Neutrophil (primary cell): ENCODE measurements at regions not wholly inside any gene's neighbourhood (a gene's known extent, or its start where the extent isn't known, plus 50 kb on each side); places are given as distances from the start of the nearest gene placed in this dataset.

Source experiments
- H3K27ac ChIP-seq: fragments of 200-600 bp; sonication (generic); 2 replicates; pipeline ENCODE4 v1.5.1; 2016; ENCODE audit warnings: mild to moderate bottlenecking, moderate library complexity
- H3K27me3 ChIP-seq: fragments of 200-600 bp; sonication (generic); 2 replicates; pipeline ENCODE4 v1.6.0; 2016; ENCODE audit warnings: mild to moderate bottlenecking
- H3K36me3 ChIP-seq: fragments of 200-600 bp; sonication (generic); 2 replicates; pipeline ENCODE4 v1.5.1; 2017
- H3K4me1 ChIP-seq, 2 experiments: fragments of 200-600 bp in 1 of 2; sonication (generic) in 1 of 2; 1 replicate in 1 of 2; 2 replicates in 1 of 2; pipeline versions ENCODE4 v1.5.1 to v1.6.1; 2013 to 2016; ENCODE audit warnings: low read depth in 1 of 2, low read length in 1 of 2, mild to moderate bottlenecking in 1 of 2, moderate library complexity in 1 of 2; ENCODE audit not compliant: control insufficient read depth in 1 of 2, insufficient read depth in 1 of 2
- H3K4me3 ChIP-seq, 2 experiments: fragments of 200-600 bp in 1 of 2; sonication (generic) in 1 of 2; 1 replicate in 1 of 2; 2 replicates in 1 of 2; pipeline ENCODE4 v1.5.1; 2013 to 2016; ENCODE audit warnings: low read depth in 1 of 2, low read length in 1 of 2, mild to moderate bottlenecking in 1 of 2, moderate library complexity in 1 of 2
- H3K9me3 ChIP-seq: fragments of 200-600 bp; sonication (generic); 2 replicates; pipeline ENCODE4 v1.5.1; 2016
- TF ChIP-seq, protein P1 (sequence below): fragments of 200-600 bp; sonication (generic); IDR thresholded peaks from 2 replicates; pipeline ENCODE4 v1.5.1; 2016; ENCODE audit warnings: antibody characterized with exemption

DNA sequence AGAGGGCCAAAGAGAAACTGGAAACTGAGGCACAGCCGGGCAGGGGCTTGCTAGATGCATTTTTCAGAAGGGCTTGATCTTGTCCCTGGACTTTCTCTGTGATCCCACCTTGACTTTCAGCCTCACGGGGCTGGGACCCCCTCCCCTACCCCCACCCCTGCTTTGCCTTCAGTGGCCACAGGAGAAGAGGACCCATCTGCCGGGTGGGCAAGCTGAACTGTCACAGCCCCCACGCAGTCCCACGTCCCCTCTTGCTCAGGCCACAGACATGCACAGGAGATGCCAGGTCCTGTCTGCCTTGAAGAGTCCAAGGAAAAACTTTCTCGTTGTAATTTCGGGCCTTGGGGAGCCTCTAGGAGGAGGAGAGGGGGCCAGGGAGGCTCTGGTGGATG lies 158.9 kb downstream of the KIF26A start:
- Histone ChIP-seq H3K4me1 (no peaks in the 10 kb centered on the region), H3K36me3 (no peaks in the 10 kb centered on the region), H3K9me3 (no peaks in the 10 kb centered on the region), H3K27me3 (no peaks in the 10 kb centered on the region), H3K4me3 (no peak overlapping the region), H3K27ac (no peak overlapping the region)
- TF ChIP-seq, protein P1, sequence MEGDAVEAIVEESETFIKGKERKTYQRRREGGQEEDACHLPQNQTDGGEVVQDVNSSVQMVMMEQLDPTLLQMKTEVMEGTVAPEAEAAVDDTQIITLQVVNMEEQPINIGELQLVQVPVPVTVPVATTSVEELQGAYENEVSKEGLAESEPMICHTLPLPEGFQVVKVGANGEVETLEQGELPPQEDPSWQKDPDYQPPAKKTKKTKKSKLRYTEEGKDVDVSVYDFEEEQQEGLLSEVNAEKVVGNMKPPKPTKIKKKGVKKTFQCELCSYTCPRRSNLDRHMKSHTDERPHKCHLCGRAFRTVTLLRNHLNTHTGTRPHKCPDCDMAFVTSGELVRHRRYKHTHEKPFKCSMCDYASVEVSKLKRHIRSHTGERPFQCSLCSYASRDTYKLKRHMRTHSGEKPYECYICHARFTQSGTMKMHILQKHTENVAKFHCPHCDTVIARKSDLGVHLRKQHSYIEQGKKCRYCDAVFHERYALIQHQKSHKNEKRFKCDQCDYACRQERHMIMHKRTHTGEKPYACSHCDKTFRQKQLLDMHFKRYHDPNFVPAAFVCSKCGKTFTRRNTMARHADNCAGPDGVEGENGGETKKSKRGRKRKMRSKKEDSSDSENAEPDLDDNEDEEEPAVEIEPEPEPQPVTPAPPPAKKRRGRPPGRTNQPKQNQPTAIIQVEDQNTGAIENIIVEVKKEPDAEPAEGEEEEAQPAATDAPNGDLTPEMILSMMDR: no peak

DNA sequence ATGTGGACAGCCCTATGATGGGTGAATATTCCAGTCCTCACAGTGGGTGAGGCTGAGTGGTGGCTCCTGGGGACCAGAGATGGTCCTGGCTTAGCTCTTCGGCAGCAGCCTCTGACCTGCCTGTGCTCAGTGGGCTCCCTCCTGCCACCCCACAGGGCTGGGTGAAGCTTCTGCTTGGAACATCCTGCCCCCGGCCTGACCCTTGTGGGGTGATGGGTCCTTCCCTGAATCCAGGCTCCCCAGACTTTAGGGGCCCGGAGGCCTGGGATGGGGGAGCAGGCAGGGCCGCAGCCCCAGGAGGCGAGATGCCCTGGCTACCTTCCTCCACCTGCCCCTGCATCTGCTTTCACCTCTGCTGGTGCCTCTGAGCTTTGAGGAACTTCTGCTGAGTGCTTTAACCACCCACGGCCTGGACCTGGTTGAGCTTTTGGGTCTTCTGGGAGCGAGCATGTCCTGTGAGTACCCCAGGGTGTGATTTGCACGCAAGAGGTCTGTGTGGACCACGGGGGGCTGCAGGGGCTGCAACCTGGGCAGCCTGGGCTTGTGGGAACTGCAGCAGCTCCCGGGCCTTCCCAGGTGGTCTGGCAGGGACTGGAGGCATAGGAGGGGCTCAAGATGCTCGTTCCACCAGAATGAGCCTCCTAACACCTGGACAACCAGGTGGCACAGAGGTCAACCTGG lies 159.5 kb downstream of the KIF26A start:
- Histone ChIP-seq H3K27me3 (no peaks in the 10 kb centered on the region), H3K4me1 (no peaks in the 10 kb centered on the region)
- TF ChIP-seq, protein P1: no peak

DNA sequence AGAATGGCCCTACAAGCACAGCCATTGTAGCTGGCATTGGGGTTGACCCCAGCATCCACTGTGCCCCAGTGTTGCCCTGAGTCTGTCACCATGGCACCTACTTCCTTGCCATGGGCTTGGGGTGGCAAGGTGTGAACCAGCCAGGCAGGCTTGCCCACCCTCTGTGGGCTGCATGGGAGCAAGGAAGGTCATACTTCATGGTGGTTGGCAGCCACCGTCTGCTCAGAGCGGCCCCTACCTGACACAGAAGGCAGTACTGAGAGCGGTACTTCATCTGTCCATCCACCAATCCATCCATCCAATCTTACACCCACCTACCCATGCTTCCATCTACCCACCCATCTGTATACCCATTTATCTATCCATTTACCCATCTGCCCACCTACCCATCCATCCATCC lies 160.1 kb downstream of the KIF26A start:
- TF ChIP-seq, protein P1: no peak
- Histone ChIP-seq H3K4me1 (no peaks in the 10 kb centered on the region), H3K9me3 (no peaks in the 10 kb centered on the region), H3K27me3 (no peaks in the 10 kb centered on the region), H3K27ac (no peak overlapping the region), H3K4me3 (no peak overlapping the region), H3K36me3 (no peaks in the 10 kb centered on the region)

More for the DNA sequence above, 159.5 kb downstream of the KIF26A start:
- Histone ChIP-seq H3K27ac (no peak overlapping the region), H3K9me3 (no peaks in the 10 kb centered on the region), H3K36me3 (no peaks in the 10 kb centered on the region), H3K4me3 (no peak overlapping the region)

DNA sequence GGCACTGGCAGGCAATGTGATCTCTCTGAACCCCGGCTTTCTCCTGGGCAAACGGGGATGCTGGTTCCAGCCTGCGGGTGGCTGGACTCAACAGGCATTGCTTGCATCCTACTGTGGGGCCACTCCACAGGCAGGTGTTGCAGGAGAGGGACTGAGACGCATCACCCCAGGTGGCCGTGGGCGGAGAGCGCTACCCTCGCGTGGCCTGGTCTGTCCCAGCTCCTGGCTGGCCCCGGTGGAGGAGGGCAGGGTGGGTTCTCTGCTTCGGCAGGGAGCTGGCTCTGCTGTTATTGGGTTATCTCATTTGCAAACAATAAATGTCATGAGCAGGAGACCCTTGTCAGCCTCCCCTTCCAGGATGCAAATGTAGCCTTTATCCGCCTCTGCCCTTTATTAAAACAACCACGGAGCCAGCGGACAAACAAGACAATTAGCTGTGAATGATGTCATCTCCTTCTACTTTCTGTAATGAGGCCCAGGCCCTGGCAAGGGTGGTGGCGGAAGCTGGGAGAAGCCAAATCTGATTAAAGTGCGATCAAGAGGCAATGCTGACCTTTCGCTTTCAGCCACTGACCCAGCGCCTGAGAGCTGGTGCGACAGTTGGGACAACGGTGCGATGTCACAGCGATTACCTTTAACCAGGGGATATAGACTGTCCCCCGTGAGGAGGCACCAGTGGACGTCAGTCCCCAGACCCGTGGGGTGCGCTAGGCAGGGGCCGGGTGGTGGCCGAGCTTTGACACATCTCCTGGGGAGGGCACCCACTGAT lies 161.8 kb downstream of the KIF26A start:
- Histone ChIP-seq H3K27ac (no peak overlapping the region), H3K36me3 (no peaks in the 10 kb centered on the region), H3K27me3 (no peaks in the 10 kb centered on the region), H3K9me3 (no peaks in the 10 kb centered on the region), H3K4me3 (no peak overlapping the region), H3K4me1 (no peaks in the 10 kb centered on the region)
- TF ChIP-seq, protein P1: no peak

DNA sequence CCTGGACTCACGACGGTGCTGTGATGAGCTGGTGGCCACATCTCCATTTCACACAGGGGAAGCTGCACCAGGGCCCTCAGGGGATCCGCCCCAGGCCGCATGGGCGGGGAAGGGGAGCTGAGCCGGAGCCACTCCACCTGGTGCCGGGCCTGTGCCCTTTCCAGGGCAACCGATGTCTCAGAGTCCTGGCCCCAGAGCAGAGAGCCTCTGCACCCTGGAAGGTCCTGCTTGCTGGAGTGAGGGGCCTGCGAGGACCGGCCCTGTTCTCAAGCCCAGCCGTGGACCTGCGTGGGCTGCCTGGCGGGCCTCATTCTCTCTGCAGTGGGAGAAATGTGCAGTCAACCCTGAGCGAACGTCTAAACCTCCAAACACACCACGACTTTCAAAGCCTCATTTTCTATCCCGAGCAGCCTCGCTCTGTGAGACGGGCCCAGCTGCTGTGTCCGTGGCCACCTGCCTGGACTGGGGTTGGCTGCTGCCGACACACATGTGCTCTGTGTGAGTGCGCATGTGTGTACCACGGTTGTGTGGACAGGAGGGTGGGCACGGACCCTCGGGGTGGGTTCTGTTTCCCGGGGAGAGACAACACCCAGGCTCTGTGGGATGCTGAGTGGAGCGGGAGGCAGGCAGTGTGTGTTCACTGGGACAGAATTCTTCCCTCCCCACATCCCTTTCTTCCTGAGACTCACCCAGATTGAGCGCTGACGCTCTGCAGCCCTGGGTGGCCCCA lies 163.5 kb downstream of the KIF26A start:
- TF ChIP-seq, protein P1: no peak
- H3K27me3 ChIP-seq: no peaks in the 10 kb centered on the region
- no peaks in the 10 kb centered on the region for H3K4me1 ChIP-seq
- no peak overlapping the region for H3K27ac ChIP-seq
- H3K36me3 ChIP-seq: no peaks in the 10 kb centered on the region
- no peak overlapping the region for H3K4me3 ChIP-seq
- H3K9me3 ChIP-seq: no peaks in the 10 kb centered on the region
